Adrenal gland (tissue), 5 donors: ENCODE measurements at regions not wholly inside any gene's neighbourhood (a gene's known extent, or its start where the extent isn't known, plus 50 kb on each side); places are given as distances from the start of the nearest gene placed in this dataset.
"Not testable (repeated sequence)": the region's sequence is repeated elsewhere in the genome, so short reads cannot be mapped to it uniquely, and the experiment has no call there.

Experiments used
- POLR2A ChIP-seq, 2 donors: fragments of 450-650 bp; IDR thresholded peaks; one replicate each; pipeline ENCODE4 v1.6.1; 2017; ENCODE audit warnings: antibody characterized with exemption in 2 of 2, mild to moderate bottlenecking in 2 of 2, moderate library complexity in 1 of 2
- TF ChIP-seq, protein P1 (sequence below), 6 experiments: fragments of 450-650 bp in 4 of 6; fragments of 200-600 bp in 2 of 6; sonication (generic) in 1 of 6; IDR thresholded peaks; 1 replicate in 5 of 6; 2 replicates in 1 of 6; pipeline versions ENCODE4 v1.5.1 to v1.8.0; 2016 to 2021; ENCODE audit warnings: antibody characterized with exemption in 6 of 6, mild to moderate bottlenecking in 2 of 6, moderate library complexity in 1 of 6
- donor health status: DM: no; HTN: no; CAD: no.

DNA sequence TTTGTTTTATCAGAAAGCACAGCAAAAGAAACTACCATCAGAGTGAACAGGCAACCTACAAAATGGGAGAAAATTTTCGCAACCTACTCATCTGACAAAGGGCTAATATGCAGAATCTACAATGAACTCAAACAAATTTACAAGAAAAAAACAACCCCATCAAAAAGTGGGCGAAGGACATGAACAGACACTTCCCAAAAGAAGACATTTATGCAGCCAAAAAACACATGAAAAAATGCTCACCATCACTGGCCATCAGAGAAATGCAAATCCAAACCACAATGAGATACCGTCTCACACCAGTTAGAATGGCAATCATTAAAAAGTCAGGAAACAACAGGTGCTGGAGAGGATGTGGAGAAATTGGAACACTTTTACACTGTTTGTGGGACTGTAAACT, 460.4 kb upstream of the MKI67 start:
- not testable (repeated sequence) for TF ChIP-seq POLR2A (IDR thresholded peaks at IDR 0.05)
- TF ChIP-seq, protein P1, sequence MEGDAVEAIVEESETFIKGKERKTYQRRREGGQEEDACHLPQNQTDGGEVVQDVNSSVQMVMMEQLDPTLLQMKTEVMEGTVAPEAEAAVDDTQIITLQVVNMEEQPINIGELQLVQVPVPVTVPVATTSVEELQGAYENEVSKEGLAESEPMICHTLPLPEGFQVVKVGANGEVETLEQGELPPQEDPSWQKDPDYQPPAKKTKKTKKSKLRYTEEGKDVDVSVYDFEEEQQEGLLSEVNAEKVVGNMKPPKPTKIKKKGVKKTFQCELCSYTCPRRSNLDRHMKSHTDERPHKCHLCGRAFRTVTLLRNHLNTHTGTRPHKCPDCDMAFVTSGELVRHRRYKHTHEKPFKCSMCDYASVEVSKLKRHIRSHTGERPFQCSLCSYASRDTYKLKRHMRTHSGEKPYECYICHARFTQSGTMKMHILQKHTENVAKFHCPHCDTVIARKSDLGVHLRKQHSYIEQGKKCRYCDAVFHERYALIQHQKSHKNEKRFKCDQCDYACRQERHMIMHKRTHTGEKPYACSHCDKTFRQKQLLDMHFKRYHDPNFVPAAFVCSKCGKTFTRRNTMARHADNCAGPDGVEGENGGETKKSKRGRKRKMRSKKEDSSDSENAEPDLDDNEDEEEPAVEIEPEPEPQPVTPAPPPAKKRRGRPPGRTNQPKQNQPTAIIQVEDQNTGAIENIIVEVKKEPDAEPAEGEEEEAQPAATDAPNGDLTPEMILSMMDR (IDR thresholded peaks at IDR 0.05): not testable (repeated sequence)
